ENCODE measurements at regions not wholly inside any gene's neighbourhood (a gene's known extent, or its start where the extent isn't known, plus 50 kb on each side); places are given as distances from the start of the nearest gene placed in this dataset.
"Not testable (repeated sequence)": the region's sequence is repeated elsewhere in the genome, so short reads cannot be mapped to it uniquely, and the experiment has no call there.

DNA sequence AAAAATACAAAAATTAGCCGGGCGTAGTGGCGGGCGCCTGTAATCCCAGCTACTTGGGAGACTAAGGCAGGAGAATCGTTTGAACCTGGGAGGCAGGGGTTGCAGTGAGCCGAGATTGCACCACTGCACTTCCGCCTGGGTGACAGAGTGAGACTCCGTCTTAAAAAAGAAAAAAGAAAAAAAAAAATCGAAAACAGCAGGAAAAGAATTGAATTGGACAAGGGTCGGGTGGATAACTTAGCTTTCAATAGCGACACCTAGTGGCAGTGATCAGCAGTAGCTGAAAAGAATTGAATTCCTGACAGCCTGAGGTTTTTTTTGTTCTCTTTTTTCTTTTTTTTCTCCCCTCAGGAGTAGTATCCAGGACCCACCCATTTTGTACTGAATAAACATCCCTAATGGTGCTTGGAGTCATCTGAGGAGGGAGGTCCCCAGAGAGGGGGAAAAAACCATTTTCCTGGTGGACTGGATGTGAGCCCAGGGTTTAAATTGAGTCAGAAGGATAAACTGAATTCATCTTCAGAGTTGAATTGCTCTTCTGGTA is 55.1 kb downstream of the CYCS start:
- DNase-seq (ENCODE audit: low spot score), result peak; percentile 82

DNA sequence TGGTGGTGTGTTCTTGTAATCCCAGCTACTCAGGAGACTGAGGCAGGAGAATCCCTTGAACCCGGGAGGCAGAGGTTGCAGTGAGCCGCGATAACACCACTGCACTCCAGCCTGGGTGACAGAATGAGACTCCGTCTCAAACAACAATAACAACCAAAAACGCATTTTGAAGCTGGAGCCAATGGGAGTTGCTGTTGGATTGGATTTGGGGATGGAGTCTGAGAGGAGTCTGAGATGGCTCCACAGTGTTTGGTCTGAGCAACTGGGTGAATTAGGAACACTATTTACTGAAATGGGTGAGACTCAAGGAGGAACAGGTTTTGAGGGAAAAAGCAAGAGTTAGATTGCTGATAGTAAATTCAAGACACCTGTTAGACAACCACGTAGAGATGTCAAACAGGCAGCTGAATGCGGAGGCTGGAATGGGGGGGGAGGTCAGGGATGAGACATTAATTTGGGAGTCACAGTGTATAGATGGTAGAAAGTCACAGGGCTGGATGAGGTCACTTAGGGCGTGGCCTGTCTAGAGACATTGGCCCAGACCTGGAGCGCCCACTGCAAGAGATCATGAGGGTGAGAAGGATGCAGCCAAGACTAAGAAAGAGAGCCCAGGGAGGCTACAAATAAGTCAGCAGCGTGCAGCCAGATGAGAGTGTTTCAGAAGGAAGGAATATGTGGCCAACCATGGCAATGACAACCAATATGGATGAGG is 56.4 kb downstream of the CYCS start:
- DNase-seq (ENCODE audit: low spot score), result no peak

DNA sequence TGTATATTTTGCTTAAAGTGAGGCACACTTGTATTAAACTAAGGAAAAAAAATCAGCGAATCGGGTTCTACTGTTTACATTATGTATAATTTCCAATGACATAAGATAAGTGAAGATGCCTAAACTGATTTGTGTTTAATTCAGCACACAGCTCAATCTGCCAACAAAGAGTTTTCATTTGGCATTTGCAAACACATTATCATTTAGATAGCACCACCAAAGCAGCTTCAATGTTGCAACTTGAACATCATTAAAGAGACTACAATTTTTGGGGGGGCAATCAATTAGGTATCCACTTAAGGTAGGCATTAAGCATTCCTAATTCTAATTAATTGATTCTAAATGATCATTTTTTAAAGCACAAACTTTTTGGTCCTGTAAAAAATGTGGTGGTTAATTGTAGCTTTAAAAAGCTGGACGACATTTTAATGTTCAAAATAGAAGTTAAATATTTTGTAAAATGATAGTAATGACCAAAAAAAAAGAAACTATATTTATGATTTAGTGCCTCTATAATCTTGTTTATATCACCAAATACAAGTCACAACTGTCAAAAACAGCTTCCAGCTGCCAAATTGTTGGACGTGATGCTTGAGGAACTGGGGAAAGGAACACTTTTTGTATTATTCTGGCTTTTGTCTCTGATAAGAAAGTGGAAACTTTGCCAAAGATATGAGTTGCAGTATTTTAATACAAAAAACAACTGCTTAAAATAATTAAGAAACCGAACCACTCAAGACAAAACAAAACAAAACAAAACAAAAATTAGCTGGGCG is 57.1 kb downstream of the CYCS start:
- DNase-seq (ENCODE audit: low spot score), result no peak

DNA sequence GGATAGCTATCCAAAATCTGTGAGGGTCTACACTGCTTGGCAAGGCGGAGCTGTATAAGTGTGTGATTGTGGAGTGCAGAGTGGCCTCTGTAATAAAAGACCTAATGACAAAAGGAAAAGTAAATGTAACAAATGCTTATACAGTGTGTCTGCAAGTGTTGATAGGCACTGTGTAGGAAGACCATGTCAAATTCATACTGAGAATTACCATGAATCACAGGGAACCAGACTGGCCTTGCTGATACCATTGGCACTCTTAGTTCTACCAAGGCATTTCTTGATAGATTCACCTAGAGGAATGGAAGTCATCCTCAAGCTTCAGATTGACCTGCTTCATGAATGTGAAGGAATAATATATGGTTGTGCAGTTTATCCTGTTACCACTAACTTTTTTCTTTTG is 58.8 kb downstream of the CYCS start:
- no peak for DNase-seq (ENCODE audit: low spot score)

DNA sequence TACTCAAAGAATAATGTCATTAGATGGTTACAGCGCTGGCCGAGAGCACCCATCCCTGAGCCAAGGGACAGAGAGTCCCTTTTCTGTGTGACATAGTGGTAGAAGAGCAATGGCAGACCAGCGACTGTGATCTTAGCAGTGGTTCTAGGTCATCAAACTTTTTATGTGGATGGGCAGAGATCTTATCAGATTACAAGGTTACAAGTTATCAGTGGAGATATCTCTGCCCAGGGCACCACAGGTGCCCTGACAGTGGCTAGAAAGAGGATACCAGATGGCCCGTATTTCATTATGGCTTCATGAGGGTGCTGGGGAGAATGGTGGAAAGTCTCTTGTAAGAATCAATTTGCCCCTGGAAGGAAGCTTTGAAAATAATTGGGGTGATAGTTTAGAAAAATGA is 62.7 kb downstream of the CYCS start:
- no peak for DNase-seq (ENCODE audit: low spot score)

DNA sequence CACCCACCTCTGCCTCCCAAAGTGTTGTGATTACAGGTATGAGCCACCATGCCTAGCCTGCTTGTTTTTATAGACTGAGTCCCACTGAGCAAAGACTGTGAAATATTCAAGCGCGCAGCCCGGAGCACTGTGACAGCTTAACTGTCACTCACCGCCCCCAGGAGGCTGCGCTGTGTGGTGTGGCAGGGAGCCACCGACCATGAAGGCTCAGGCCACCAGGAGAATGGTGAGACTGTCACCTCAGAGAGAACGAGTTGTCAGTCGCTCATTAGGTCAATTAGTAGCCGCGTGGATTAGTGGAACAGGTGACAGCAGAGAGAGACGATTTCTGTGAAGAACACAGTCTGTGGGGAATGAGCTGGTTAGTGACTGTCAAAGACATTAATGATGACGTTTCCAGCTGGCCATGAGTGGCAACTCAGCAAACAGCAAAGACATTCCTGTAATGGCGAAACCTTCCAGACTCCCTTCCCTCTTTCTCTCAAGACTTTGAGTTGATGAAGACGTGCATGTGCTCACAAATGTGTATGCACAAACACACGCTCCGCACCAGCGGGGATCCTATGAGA is 64.5 kb downstream of the CYCS start:
- DNase-seq (ENCODE audit: low spot score), result no peak

DNA sequence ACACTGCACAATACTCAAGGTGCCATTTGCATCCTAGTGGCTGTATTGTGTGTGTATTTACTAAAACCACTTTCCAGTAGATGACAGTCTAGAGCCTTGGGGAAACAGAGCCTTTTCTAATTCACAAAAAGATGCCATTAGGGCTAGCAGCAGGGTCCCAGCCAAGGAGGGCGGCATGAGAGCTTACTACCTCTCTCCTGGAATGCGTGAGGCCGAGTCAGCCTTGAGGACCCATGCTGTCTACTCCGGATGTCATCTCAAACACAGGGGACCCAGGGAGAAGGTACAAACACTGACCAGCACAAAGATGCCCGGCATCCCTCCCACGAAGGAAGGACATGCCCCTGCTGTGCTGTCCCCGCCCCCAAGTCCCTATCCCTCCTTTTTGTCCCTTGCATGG is 65.5 kb downstream of the CYCS start:
- DNase-seq (ENCODE audit: low spot score), result no peak

DNA sequence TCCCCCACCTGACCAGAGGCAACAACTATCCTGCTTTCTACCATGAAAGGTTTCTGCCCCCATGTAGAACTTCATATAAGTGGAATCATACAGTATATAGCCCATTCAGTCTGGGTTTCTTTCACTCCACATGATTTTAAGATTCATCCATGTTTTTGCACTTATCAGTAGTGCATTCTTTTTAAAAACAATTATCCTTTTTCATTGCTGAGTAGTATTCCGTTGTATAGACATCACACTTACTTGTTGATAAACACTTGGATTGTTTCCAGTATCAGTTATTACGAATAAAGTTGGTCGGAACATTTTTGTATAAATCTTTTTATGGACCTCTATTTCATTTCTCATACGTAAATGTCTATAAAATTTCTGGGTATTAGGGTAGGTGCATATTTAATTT is 68.7 kb downstream of the CYCS start:
- DNase-seq (ENCODE audit: low spot score), result no peak

DNA sequence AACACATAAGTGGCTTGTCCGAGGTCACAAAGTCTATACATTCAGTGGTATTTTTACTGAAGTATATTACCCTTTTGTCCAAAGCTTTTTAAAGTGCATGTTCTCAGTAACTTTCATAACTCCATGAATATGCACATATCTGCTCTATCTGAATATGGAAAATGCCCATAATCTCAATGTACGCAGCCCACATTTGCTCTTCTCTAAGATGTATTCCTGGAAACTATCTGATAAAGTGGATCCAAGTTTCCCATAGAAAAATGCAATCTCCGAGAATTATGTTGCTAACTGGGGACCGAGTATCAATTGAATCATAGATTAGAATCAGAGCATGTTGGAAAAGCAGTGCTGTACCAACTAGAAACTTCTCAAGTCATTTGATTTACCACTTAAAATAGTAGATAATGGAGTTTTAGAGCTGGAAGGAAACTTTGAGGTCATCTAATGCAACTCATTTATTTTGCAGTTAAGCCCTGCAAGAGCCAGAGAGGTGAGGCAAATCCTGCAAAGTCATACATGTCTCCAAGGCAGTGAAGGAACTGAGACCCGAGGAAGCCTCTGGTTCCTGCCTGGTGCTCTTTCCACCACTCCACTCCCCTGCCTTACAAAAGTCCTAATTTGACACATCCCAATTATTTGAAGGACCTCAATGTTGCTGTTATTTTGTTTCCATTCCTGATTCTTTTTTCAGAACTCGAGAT is 69.4 kb downstream of the CYCS start:
- no peak for DNase-seq (ENCODE audit: low spot score)

DNA sequence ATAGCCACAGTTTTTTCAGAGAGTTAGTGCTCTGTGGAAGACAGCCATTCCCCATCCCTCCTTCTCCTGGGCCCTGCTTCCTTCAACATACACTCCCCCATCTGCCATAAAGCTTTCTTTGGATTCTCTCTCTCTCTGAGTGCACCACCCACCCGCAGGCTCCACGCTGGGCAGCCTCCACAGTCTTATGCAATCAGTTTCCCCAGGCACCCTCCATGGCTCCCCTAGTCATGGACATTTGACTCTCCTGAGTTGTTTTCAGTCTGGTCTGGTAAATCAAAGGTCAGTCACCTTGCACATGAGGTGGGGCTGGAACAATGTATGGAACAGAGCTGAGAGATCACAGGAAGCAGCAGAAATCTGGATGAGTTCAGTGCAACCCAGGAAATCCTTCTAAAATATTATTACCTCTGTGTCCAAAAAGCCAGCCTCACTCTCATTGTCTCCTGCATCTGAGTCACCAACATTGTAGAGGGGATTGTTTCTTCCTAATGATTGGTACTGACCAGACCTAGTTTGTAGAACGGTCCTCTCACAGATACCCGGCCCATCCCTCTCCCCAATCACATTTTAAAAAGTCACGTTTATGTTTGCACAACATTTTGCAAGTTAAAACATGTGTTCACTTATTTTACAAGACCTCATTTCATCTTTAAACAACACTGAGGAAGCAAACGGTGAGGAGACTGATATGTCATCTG is 70.1 kb downstream of the CYCS start:
- DNase-seq (ENCODE audit: low spot score), result no peak

DNA sequence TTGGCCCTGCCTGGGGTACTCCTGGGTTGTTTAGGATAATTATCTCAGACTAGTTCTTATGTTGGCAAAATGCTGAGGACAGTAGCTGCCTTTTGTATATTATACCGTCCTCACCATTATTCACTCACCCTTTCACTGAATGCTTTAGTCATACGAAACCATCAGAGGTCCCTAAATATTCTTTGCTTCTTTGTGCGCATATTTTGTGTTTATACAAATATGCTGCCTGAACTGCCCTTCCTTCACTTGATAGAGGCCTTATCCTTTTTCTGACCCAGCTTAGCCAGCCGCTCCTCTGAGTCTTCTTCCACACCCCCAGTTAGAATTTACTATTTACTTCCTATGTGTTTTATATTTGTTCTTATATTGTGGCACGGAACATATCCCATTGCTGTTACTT is 70.2 kb upstream of the OSBPL3 start:
- no peak for DNase-seq (ENCODE audit: low spot score)

DNA sequence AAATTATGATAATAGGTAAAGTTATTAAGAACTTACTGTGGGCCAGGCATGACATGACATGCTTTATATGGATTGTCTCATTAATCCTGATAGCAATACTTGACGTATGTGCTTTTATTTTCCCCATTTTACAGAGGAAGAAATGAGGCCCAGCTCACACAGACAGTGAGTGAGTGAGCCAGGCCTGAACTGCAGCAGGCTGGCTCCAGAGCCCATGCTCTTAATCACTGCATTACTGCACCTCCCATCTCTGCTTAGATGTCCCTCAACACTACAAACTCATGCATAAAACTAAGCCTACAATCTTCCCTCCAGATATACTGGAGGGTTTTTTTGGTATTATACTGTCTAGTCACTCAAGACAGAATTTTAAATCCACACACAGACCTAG is 68.5 kb upstream of the OSBPL3 start:
- DNase-seq (ENCODE audit: low spot score), result no peak

DNA sequence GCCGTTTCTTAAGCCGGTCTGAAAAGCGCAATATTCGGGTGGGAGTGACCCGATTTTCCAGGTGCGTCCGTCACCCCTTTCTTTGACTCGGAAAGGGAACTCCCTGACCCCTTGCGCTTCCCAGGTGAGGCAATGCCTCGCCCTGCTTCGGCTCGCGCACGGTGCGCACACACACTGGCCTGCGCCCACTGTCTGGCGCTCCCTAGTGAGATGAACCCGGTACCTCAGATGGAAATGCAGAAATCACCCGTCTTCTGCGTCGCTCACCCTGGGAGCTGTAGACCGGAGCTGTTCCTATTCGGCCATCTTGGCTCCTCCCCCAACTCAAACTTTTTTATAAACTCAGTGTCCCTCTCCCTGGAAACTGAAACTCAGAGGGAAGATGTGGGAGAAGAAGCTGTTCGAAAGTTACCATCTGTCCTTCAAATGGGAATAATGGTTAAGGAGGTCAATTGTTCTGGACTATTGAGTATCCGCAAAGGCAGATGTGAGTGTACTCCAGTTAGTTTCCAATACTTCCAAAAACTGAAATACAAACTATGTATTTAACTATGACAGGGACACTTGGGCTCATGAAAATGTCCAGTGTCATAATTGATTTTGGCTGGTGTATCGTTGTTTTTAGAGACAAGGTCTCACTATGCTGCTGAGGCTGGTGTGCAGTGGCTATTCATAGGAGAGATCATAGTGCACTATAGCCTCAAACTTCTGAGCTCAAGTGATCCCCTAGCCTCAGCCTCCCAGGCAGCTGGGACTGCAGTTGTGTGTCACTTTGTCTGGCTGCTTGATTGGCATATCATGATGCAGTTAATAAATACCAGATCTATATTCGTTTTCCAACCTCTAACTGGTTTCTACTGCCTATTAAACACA is 67.8 kb upstream of the OSBPL3 start:
- DNase-seq (ENCODE audit: low spot score), result not testable (repeated sequence)

DNA sequence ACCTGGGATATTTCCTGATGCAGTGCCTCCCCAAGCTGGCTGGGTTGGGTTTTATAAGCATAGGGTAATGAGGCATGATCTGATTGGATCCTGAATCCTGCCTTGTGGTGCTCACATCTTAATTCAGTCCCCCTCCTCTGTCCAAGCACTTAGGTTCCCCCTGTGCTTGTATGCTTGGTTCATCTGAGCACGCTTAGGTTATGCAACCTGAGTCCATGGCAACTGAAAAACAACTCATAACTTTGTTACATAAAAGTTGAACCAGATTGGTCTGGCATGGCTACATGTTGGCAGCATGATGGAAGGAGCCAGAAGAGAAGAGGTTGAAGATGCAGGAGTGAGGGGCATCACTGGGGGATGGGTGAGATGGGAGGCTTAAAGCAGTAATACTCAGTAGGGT is 57.3 kb upstream of the OSBPL3 start:
- no peak for DNase-seq (ENCODE audit: low spot score)

DNA sequence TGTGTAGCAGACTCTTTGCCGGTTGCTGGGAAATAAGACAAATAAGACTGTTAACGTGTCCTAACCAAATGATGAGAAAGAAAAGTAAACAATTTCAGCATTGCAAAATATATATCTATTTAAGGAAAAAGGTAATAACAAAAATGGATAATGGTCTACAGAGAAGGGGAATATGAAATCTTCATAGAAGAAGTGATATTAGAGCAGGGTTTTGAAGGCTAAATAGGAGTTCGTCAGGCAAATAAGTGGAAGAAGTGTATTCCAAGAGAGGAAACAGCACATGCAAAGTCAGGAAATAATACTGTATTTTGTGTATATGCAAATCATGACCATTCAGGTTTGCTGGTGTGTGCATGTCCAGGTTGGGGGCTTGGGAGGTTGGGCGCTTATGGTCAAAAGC is 55.3 kb upstream of the OSBPL3 start:
- no peak for DNase-seq (ENCODE audit: low spot score)

DNA sequence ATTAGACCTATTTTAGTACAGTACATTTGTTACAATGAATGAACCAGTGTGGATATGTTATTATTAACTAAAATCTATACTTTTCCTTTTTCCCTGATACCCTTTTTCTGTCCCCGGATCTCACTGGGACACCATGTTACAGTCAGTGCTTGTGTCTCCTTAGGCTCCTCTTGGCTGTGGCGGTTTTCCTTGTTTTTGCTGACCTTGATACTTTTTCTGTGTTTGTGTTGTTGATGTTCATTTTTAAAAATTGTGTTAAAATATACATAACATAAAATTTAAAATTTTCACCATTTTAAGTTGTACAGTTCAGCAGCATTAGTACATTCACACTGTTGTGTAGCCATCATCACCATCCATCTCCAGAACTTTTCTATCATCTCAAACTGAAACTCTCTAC is 54.2 kb upstream of the OSBPL3 start:
- DNase-seq (ENCODE audit: low spot score), result no peak

DNA sequence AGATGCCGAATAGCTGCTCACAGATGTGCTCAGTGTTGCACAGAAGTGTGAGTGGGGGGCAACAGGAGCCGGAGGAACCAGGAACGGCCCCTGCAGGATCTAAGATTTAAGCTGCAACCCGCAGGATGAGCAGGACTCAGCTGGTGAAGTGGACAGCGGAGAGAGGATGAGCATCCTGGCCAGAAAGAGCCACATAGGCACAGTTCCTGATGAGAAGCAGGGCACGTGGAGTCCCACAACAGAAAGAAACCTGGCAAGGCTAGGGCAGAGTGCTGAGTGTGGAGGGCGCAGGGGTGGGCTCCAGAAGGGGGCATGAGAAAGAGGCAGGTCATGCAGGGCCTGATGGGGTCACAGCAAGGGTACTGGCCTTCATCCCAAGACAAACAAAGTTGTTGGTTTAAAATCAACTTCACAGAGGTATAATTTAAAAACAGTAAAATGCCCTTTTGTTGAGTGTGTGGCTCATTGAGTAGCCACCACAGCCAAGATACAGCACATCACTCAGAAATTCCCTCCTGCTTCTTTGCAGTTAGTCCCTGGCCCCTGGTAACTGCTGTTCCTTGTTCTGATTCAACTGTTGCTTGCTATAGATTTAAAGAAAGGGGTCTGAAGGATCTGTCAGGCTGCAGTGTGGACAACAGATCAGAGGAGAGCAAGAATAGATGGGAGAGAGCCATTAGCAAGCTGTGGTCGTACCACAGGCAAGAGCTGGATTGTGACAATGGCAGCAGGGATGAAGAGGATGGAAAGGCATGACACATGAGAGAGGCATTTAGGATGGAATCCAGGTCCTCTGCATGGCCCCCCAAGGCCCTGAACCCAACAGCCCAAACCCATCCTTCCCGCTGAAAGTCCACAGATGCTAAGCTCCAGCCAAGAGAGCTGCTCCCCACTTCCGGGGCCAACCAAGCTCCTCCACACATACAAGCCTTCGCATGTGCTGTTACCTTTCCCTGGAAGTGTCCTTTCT is 53.1 kb upstream of the OSBPL3 start:
- DNase-seq (ENCODE audit: low spot score), result no peak

DNA sequence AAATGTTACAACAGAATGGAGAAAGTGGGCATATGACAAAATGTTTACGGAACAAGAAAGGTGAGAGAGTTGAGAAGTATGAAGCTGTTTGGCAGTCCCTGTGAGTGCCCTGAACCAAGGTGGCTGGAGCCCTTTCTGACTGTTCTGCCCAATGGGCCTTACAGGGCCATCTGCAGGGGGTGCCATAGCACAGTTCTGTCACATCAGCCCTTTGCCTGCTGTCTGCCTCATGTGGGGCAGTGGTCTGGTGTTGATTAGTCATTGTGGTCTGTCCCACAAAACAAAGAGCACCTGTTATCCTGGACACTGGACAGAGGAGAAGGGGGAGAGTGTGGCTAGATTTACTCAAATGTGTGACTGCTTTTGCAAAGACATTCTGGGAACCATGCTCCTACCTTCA is 51.5 kb upstream of the OSBPL3 start:
- no peak for DNase-seq (ENCODE audit: low spot score)

DNA sequence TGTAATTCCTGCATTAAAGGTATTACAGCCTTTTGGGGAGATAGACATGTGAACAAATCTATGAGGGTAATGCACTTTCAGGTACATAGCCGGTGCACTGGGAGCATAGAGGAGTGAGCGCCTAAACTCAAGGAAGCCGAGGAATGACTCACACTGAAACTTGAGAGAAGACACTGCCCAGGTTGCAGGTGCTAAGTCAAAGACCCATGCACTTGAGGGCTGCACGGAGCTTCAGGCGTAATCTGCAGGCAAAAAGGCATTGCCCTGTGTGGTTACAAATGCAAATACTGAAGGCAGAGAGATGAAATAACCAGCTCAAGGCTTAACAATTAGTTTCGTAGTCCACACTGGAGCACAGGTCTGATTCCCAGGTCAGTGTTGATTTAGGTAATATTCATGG is 51.0 kb upstream of the OSBPL3 start:
- peak; percentile 8 for DNase-seq (ENCODE audit: low spot score)

Data from germinal center (tissue), 1 donor.